DOHH2 (cell line): ENCODE measurements at regions not wholly inside any gene's neighbourhood (a gene's known extent, or its start where the extent isn't known, plus 50 kb on each side); places are given as distances from the start of the nearest gene placed in this dataset.
"Not testable (repeated sequence)": the region's sequence is repeated elsewhere in the genome, so short reads cannot be mapped to it uniquely, and the experiment has no call there.

Experiments used
- H3F3A ChIP-seq: fragments of 200-600 bp; sonication (generic), shearing (Covaris generic); 2 replicates; pipeline ENCODE4 v1.6.0; 2016; ENCODE audit warnings: antibody characterized with exemption, mild to moderate bottlenecking; ENCODE audit not compliant: control insufficient read depth, insufficient read depth
- H3K27ac ChIP-seq: fragments of 200-600 bp; sonication (generic); 2 replicates; pipeline ENCODE4 v1.5.1; 2014; ENCODE audit warnings: low read depth, mild to moderate bottlenecking, low read length, moderate library complexity
- H3K27me3 ChIP-seq: fragments of 200-600 bp; sonication (generic); 2 replicates; pipeline ENCODE4 v1.6.1; 2014; ENCODE audit warnings: mild to moderate bottlenecking, low read length, mixed read lengths; ENCODE audit not compliant: control insufficient read depth
- H3K36me3 ChIP-seq: fragments of 200-600 bp; sonication (generic); 2 replicates; pipeline ENCODE4 v1.6.1; 2014; ENCODE audit warnings: mild to moderate bottlenecking, low read length, moderate library complexity, mixed read lengths; ENCODE audit not compliant: control insufficient read depth
- H3K4me1 ChIP-seq: fragments of 200-600 bp; sonication (generic); 2 replicates; pipeline ENCODE4 v1.6.1; 2014; ENCODE audit warnings: mild to moderate bottlenecking, low read length, mixed read lengths; ENCODE audit not compliant: control insufficient read depth
- H3K4me2 ChIP-seq: fragments of 200-600 bp; sonication (generic); 2 replicates; pipeline ENCODE4 v1.6.0; 2014; ENCODE audit warnings: mild to moderate bottlenecking, low read length, moderate library complexity
- H3K4me3 ChIP-seq: fragments of 200-600 bp; sonication (generic); 2 replicates; pipeline ENCODE4 v1.5.1; 2014; ENCODE audit warnings: mild to moderate bottlenecking, low read length, mixed read lengths
- H3K79me2 ChIP-seq: fragments of 200-600 bp; sonication (generic); 2 replicates; pipeline ENCODE4 v1.6.1; 2014; ENCODE audit warnings: mild to moderate bottlenecking, low read length, mixed read lengths; ENCODE audit not compliant: control insufficient read depth
- H3K9me2 ChIP-seq: fragments of 200-600 bp; sonication (generic); replicated peaks from 2 replicates; pipeline ENCODE4 v1.6.1; 2014; ENCODE audit warnings: mild to moderate bottlenecking, low read length, mixed read lengths; ENCODE audit not compliant: control insufficient read depth
- H3K9me3 ChIP-seq: fragments of 200-600 bp; sonication (generic); 2 replicates; pipeline ENCODE4 v1.6.1; 2014; ENCODE audit warnings: antibody characterized with exemption, low read length, mixed read lengths; ENCODE audit not compliant: control insufficient read depth, insufficient read depth
- H4K20me1 ChIP-seq: fragments of 200-600 bp; sonication (generic); 2 replicates; pipeline ENCODE4 v1.6.0; 2014; ENCODE audit warnings: low read depth, mild to moderate bottlenecking, antibody characterized with exemption, low read length, moderate library complexity; ENCODE audit not compliant: control insufficient read depth, insufficient read depth
- EZH2phosphoT487 ChIP-seq: fragments of 200-600 bp; sonication (generic); IDR thresholded peaks from 2 replicates; pipeline ENCODE4 v1.6.1; 2017; ENCODE audit warnings: borderline replicate concordance, mild to moderate bottlenecking, antibody characterized with exemption, low read length, moderate library complexity, mixed read lengths
- TF ChIP-seq, protein P1 (sequence below): fragments of 200-600 bp; sonication (generic); IDR thresholded peaks from one replicate; pipeline ENCODE4 v1.5.1; 2014; ENCODE audit warnings: antibody characterized with exemption, mild to moderate bottlenecking, low read depth, low read length; ENCODE audit not compliant: poor library complexity, severe bottlenecking

DNA sequence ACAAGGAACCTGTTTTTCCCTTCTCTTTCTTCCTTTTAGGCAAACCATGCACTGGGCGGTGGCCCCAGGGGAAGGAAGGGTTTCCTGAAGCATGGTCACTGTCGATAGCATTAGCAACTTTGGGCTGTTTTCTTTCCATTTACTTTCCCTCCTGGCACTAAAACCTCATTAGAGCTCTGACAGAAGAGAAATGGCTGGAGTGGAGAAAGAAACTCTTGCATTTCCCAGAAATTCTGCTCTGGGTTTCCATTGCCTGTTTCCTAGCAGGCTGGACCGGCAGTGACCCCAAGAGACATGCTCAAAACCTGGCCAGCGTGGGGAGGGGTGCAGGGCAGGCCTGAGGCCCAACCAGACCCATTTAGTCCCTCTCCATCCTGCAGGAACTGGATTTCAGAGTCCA is 230.7 kb upstream of the CCL2 start:
- Histone ChIP-seq H3K79me2 (no peaks in the 10 kb centered on the region), H4K20me1 (no peaks in the 10 kb centered on the region), H3K9me3 (no peaks in the 10 kb centered on the region), H3K9me2 (no peaks in the 10 kb centered on the region), H3K4me1 (no peaks in the 10 kb centered on the region), H3K27ac (no peak overlapping the region), H3K36me3 (no peaks in the 10 kb centered on the region), H3F3A (no peaks in the 10 kb centered on the region), H3K4me2 (no peak overlapping the region), H3K27me3 (no peaks in the 10 kb centered on the region; the same call in 1 of the 2 replicates), H3K4me3 (no peak overlapping the region)
- TF ChIP-seq EZH2phosphoT487, result no peak
- TF ChIP-seq, protein P1, sequence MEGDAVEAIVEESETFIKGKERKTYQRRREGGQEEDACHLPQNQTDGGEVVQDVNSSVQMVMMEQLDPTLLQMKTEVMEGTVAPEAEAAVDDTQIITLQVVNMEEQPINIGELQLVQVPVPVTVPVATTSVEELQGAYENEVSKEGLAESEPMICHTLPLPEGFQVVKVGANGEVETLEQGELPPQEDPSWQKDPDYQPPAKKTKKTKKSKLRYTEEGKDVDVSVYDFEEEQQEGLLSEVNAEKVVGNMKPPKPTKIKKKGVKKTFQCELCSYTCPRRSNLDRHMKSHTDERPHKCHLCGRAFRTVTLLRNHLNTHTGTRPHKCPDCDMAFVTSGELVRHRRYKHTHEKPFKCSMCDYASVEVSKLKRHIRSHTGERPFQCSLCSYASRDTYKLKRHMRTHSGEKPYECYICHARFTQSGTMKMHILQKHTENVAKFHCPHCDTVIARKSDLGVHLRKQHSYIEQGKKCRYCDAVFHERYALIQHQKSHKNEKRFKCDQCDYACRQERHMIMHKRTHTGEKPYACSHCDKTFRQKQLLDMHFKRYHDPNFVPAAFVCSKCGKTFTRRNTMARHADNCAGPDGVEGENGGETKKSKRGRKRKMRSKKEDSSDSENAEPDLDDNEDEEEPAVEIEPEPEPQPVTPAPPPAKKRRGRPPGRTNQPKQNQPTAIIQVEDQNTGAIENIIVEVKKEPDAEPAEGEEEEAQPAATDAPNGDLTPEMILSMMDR, result no peak

DNA sequence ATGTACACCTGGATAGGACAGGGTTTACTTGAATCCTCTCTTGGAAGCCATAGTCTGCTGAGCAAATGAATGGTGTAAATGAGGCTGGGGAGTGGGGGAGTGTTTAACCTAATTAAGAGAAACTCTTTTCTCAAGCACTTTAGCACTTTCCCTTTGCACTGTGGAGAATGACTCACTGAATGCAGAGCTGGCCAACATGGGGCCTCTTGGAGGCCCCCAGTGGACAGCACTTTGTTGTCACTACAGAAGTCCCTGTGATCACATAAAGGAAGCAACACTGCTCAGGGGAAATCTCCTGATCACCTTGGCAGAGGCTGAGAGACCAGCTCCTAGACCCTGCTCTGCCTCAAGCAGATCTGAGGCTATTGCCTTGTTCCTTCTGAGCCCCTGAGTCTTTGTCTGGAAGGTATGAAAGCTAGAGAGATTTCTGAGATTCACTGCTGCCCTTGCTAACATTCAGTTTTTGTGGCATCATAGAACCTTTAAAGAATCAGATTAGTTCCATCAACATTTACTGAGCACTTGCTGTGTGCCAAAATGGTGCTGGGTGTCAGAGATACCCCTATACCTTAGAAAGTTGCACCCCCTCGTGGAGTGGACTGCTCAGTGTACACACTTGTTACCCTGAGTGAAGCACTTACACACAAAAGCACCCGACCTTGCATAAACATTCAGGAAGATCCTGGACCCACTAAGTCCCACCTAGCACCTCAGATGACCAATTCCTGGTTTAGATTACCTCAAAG is 230.1 kb upstream of the CCL2 start:
- no peak overlapping the region for H3K4me3 ChIP-seq
- TF ChIP-seq, protein P1, result no peak
- no peak for TF ChIP-seq EZH2phosphoT487
- no peaks in the 10 kb centered on the region for H3K36me3 ChIP-seq
- H3K4me2 ChIP-seq, result no peak overlapping the region
- H3K27ac ChIP-seq, result no peak overlapping the region
- no peaks in the 10 kb centered on the region for H3K9me3 ChIP-seq
- H3F3A ChIP-seq, result no peaks in the 10 kb centered on the region
- H3K9me2 ChIP-seq, result no peaks in the 10 kb centered on the region
- H4K20me1 ChIP-seq, result no peaks in the 10 kb centered on the region
- no peaks in the 10 kb centered on the region for H3K4me1 ChIP-seq
- no peaks in the 10 kb centered on the region for H3K79me2 ChIP-seq
- H3K27me3 ChIP-seq, result no peaks in the 10 kb centered on the region; the same call in 1 of the 2 replicates

DNA sequence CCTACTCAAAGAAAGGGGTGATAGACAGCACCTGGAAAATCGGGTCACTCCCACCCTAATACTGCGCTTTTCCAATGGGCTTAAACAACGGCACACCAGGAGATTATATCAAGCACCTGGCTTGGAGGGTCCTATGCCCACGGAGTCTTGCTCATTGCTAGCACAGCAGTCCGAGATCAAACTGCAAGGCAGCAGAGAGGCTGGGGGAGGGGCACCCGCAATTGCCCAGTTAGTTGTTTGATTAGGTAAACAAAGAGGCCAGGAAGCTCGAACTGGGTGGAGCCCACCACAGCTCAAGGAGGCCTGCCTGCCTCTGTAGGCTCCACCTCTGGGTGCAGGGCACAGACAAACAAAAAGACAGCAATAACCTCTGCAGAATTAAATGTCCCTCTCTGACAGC is 224.5 kb upstream of the CCL2 start:
- H3K9me3 ChIP-seq, H3F3A ChIP-seq, H3K4me2 ChIP-seq, H3K27ac ChIP-seq, H4K20me1 ChIP-seq, H3K4me1 ChIP-seq, H3K27me3 ChIP-seq, H3K79me2 ChIP-seq, H3K4me3 ChIP-seq, H3K36me3 ChIP-seq, H3K9me2 ChIP-seq: not testable (repeated sequence)

DNA sequence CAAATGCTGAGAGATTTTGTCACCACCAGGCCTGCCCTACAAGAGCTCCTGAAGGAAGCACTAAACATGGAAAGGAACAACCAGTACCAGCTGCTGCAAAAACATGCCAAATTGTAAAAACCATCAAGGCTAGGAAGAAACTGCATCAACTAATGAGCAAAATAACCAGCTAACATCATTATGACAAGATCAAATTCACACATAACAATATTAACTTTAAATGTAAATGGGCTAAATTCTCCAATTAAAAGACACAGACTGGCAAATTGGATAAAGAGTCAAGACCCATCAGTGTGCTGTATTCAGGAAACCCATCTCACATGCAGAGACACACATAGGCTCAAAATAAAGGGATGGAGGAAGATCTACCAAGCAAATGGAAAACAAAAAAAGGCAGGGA is 222.8 kb upstream of the CCL2 start:
- H3K4me1 ChIP-seq, H3K79me2 ChIP-seq, H3K4me3 ChIP-seq, H3K9me3 ChIP-seq, H3K27ac ChIP-seq, H3F3A ChIP-seq, H3K9me2 ChIP-seq, H3K4me2 ChIP-seq, H4K20me1 ChIP-seq, H3K36me3 ChIP-seq, H3K27me3 ChIP-seq: not testable (repeated sequence)

DNA sequence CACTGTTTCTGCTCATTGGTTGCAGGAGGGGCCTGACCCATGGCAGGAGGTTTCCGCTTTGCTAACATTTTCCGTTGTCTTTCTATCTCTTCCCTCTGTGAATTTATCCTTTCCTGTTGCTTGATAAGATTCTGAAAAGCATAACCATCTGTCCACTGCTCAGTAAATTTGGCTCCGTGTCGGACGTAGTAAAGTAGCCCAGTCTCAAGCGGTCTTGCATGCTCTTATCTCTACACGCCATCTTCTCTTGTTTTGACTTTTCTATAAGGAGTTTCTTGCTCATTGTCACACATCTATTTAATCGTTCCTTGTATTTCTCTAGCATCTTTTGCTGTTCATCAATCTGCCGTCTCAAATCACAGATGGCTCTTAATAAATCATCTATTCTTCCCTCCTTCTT is 216.3 kb upstream of the CCL2 start:
- H3K9me3 ChIP-seq, H3K4me1 ChIP-seq, H3K4me2 ChIP-seq, H3K9me2 ChIP-seq, H3K27ac ChIP-seq, H4K20me1 ChIP-seq, H3F3A ChIP-seq, H3K79me2 ChIP-seq, H3K4me3 ChIP-seq, H3K36me3 ChIP-seq, H3K27me3 ChIP-seq: not testable (repeated sequence)

DNA sequence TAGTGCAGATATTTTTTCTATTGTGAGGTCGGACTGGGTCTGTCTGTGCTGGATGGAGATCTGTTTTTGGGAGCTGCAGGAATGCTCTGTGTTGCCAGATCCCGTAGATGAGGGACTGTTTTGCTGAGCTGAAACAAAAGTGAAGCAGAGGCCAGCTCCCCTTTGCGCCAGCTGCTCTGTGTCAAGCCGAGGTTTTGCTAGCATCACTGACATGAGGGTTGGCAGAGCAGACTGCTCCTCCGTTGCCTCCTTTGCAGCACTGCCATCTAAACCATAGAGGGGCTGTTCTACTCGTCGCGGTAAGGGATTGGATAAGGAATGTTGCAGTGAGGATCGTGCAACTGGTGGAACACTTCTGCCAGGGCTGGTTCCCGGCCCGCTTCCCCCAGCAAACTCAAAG is 215.9 kb upstream of the CCL2 start:
- not testable (repeated sequence) for H3K27ac ChIP-seq, H3K4me2 ChIP-seq, H3K4me3 ChIP-seq, H3K4me1 ChIP-seq, H3K36me3 ChIP-seq, H3K79me2 ChIP-seq, H3F3A ChIP-seq, H3K27me3 ChIP-seq, H3K9me3 ChIP-seq, H4K20me1 ChIP-seq, H3K9me2 ChIP-seq
